IMR-90 (cell line): ENCODE measurements at regions not wholly inside any gene's neighbourhood (a gene's known extent, or its start where the extent isn't known, plus 50 kb on each side); places are given as distances from the start of the nearest gene placed in this dataset.

Source experiments
- POLR2A ChIP-seq: IDR thresholded peaks from 2 replicates; pipeline ENCODE4 v1.6.1; 2012; ENCODE audit warnings: mild to moderate bottlenecking, low read depth, low read length
- RAD21 ChIP-seq: IDR thresholded peaks from 2 replicates; pipeline ENCODE4 v1.6.1; 2012; ENCODE audit warnings: low read length, improper control_type of control experiment
- SMC3 ChIP-seq: fragments of 150-350 bp; IDR thresholded peaks from 2 replicates; pipeline ENCODE4 v1.6.1; 2016; ENCODE audit warnings: low read depth, mild to moderate bottlenecking, antibody characterized with exemption, low read length, moderate library complexity
- TF ChIP-seq, protein P1 (sequence below): conservative IDR thresholded peaks from 2 replicates; pipeline ENCODE4 v1.5.1; 2012; ENCODE audit warnings: mild to moderate bottlenecking, low read depth, low read length, improper control_type of control experiment

- TF ChIP-seq, protein P1, sequence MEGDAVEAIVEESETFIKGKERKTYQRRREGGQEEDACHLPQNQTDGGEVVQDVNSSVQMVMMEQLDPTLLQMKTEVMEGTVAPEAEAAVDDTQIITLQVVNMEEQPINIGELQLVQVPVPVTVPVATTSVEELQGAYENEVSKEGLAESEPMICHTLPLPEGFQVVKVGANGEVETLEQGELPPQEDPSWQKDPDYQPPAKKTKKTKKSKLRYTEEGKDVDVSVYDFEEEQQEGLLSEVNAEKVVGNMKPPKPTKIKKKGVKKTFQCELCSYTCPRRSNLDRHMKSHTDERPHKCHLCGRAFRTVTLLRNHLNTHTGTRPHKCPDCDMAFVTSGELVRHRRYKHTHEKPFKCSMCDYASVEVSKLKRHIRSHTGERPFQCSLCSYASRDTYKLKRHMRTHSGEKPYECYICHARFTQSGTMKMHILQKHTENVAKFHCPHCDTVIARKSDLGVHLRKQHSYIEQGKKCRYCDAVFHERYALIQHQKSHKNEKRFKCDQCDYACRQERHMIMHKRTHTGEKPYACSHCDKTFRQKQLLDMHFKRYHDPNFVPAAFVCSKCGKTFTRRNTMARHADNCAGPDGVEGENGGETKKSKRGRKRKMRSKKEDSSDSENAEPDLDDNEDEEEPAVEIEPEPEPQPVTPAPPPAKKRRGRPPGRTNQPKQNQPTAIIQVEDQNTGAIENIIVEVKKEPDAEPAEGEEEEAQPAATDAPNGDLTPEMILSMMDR: no peak
- TF ChIP-seq POLR2A (no peak), SMC3 (no peak), RAD21 (no peak)
These were observed 247.1 kb upstream of the SIX2 start for GRCh38 chr2:45256173-45256866.
